ENCODE measurements at regions not wholly inside any gene's neighbourhood (a gene's known extent, or its start where the extent isn't known, plus 50 kb on each side); places are given as distances from the start of the nearest gene placed in this dataset.

DNA sequence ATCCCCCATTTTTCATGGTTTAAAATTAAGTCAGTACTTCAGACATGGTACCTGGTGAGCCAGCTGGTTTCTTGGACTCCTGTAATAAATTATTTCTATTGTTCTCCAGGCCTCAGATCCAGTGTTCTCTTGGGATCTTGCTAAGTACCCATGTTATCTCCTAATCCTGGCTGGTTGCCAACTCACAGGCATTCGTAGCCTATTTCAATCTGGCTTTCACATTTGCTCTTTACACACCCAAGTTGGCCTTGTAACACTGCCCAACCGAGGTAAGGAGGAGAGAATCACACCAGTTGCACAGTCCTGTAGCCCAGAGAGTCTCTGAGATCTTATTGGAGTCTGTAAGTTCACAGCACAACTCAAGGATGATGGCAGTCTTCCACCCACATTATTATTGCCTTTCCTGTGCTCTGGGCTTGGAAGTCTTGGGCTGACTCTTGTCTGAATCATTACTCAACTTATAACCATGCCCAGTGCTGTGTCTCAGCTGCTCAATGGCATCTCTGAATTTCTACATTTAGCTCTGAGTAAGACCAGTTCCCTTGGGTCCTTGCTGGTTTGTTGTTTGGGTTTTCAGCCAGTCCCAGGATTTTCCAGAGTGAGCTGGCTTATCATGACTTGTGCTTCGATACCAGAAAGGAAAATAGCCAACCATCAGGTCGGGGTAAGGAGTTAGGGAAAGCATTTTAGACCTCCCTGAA lies 76.6 kb upstream of the KLF12 start:
- peak; percentile 66 for DNase-seq

DNA sequence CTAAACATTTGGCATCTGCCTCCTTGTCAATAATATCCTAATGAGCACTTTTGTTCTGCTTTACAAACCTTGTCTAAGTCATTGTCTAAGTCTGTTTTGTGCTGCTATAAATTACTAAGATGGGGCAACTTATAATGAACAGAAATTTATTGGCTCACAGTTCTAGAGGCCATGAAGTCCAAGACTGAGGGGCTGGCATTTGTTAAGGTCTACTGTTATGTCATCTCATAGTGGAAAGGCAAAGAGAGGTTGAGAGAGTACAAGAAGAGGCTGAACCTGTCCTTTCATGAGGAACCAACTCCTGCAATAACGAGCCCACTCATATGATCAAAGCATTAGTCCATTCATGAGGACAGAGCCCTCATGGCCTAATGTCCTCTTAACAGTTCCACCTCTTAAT lies 72.7 kb upstream of the KLF12 start:
- no peak for DNase-seq

DNA sequence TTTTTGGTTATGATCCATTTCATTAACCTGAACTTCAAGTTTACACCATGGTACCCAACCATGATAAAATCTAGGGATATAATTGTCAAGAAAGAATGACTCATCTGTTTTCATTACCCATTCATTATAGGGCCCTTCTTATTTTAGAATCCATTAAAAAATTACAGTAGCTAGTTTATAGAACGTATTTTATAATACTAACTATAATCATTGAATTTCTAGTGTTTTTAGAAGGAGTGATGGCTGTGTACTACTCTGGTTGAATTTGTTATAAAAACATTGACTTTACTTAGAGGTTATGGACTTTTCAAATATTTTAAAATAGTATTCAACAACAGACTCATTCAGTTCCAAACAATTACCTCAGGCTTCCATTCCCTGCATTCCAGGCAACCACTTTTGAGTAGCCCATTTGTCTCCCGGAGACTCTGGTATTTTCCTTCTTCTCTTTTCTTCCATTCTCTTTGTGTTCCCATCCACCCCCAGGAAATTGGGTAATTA lies 71.9 kb upstream of the KLF12 start:
- DNase-seq = no peak

DNA sequence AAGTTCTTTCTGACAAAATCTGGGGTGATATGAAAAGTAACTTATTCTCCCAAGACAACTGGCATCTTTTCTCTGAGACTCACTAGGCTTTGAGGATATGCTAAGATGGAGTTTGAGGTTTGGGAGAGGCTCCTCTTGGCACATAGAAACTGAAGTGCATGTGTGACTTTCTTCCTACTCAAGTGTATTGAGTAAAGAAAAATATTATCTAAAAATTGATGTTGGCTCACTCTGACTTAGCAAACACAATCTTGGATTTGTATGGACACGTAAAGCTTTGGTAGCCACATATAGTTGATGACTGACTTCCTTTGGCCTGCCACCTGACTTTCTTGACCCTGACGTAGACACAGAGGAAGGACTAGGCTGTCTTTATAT lies 71.1 kb upstream of the KLF12 start:
- DNase-seq = no peak

DNA sequence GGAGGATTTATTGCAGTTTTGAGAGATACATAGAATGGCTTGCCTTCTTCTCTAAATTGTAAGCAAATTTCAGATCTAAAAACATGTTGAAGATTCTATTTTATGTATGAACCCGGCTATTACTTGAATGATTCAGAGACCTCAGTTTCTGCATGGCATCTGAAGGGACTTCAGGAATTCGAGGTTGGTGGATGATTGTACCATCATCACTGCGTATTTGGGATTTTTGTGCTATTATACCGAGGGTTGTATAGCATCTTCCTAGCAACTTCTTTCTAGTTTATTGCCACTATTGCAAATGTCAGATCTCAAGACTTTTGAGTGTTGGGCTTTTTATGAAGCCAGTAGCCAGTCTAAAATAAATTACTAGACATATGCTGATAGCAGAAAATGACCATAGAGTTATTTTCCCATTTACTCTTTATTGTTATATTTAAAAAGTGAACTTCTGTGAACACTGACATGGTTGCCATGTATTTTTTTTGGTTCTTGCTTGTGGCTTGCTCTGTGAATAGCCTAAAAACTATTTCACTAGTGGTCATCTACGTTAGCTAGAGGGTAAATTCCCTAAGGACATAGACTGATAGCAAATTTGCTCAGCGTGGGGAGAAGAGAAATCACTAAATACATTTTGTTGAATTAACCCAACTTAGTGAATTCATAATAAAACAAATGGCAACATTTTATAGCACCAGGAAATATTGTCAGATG lies 70.6 kb upstream of the KLF12 start:
- DNase-seq = no peak

DNA sequence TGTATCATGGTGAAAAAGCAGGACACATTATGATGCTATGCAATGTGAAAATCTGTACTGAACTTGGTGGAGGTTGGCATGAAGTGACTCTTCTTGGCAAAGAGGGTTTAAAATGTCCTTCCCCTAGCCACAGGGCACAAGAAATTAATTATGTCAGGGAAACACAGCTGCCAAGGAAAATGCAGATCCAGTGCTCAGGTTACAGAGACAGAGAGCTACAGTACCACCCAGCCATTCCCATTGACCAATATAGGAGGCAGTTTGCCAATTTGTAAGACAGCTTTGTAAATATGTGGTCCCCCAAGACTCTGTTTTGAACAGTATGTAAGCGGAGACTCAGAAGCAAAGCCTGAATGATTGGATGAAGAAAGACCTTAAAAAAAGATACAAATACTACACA lies 69.4 kb upstream of the KLF12 start:
- DNase-seq = no peak

DNA sequence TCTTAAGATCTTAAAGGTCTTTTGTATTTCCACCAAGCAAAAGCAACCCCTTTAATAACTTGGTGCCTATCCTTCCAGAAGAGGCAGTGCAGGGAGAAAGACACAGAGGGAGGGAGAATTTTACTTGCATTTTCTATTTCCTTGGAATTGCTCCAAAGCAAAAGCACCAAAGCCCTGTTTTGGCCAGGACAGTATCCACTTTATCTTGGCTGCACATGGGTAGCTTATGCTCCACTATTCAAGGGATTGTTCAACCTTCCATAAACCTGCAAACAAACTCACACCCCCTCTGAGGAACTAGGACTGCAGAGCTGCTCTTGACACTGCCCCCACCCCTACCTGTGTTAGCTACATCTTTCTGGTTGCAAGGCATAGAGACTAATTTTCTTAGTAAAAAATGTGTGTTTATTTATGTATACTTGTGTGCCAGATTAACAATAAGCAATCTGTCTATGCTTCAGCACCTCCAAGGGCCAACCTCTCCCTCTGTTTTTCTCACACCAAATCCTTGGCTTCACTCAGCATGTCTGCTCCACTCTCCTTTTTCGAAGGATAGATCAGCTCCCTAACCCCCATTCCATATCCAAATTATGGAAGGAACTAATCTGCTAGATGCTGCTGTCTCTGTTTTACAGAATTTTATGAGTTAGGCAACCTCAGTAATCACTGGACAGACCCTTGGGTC lies 68.1 kb upstream of the KLF12 start:
- DNase-seq = no peak

DNA sequence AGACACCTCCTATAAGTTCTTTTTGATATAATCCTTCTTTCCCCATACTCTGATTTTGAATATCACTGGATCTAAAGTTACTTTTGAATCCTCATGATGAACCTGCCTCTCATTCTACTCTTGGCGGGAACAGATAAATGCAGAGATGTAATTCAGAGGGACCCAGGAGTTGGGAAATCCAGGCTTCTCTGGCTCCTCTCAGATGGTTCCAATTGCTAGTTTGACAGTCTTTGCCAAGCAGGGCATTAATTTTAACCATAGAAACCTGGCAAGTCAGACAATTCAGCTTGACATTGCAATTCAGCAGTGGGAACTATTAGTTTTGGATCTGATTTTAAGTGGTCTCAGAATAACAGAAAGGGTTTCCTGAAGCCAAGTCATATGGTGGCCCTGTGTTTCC lies 67.3 kb upstream of the KLF12 start:
- no peak for DNase-seq

DNA sequence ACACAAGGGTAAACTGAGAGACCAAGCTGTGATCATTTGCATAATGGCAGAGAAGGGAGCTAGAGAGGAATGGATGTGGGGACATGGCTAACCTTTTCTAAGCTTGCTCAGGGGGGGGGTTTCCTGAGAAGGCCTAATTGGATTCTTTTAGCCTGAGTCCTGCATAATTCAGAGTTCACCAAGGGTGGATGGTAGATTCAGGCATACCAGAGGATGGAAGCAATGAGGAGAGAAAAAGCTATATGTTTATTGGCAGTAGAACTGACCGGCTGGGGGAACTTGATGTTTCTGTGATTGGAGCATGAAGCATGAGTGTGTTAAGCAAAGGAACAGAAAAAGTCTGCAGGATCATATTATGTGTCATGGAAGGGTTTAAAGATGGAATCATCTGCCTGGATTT lies 65.9 kb upstream of the KLF12 start:
- DNase-seq = no peak

DNA sequence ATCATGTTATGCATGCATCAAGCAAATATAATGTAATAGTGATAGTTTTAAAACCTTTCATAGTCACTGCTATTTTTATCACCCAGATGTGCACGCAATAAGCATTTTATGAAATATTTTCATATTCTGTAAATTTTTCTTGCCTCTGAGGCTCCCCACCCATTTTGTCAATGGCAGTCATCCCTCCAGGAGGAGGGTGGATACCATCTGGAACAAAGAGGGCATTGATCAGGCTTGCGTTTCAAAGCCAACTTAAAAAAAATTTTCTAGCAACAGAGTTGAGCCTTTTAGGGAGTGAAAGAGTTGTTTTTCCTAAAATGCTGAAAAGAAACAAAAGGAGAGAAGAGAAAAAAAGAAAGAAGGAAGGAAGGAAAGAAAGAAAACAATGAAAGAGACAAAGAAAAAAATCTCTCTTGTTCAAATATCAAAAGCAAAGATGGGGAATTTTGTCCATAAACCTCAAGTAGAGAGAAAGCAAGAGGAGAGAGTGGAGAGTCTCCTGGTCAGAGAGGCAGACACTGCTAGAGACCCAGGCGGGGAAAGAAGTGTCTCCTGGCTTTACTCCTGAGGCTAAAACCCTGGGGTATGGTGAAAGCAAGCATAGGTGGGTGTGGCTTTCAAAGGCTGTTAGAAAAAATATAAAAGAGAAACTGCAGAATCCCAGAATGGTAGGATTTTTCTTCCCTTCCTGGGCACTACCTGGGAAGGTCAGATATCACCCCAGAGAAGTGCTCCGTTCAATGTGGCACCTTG lies 63.6 kb upstream of the KLF12 start:
- no peak for DNase-seq

DNA sequence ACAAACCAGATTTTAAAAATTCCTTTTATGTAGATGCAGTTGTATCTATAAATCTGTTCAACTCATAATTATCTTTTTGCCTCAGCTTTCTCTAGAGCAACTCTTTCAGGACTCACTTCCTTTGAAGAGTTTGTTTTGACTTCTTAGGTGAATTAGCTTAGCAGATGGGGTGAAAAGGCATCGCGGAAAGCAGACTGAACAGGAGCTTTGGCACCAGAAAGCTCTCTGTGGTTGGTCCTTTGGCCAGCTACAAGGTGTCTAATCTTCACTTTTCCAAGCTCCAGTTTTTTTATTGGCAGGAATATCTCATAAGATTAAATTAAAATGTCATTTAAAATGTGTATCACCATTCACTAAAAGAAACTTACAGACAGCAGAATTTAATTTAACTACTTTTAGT lies 60.6 kb upstream of the KLF12 start:
- DNase-seq = no peak

DNA sequence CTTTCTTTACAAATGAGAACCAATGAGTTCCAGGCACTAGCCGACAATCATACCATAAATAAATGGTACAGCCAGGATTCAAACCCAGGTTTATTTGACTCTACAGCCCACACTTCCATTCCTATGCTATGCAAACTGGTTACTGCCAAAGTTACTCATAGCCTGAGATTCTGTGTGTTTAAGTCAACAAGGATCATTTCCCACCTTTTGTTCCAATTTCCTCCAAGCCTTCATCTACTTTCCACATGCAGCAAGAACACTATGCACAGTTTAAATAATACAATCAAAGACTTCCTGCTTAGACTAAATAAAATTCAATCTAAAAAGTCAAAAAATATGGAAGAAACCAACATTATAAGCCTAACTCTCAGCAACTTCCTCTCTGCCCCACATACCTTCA lies 59.2 kb upstream of the KLF12 start:
- no peak for DNase-seq

DNA sequence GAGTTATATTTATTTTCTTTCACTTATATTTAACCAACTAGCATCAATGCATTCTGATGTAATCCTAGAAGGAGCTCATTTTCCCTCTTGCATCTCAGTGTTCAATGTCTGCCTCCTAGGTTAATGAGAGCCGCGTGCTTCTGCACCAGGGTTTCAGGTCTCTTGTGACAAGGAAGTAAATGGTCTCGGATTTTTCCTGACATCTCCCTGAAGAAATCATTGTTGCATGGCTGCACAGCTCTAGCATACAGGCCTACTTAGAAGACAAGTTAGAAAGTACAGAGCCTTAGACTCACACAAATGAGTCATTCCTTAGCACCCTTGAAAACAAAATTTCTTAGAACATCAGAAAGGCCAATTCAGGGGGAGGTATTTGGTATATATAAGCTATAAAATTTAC lies 57.2 kb upstream of the KLF12 start:
- DNase-seq = no peak

DNA sequence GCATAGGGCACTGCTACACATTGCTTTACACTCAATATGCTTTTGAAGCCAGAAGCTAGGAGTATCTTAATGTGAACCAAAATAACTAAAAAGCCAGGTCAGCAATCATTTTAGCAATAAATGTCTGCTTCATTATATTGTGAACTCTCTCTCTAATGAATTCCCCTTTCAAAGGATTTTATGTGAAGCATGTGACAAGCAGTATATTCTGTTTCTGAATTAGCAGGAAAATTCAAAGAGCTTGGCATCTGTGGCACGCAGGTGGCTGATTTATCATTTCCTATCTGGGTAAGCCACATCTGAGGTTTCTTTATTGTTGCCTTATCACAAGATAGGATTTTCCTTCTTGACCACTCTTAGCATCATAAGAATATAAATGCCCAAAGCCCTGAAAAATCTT lies 56.8 kb upstream of the KLF12 start:
- DNase-seq = no peak

DNA sequence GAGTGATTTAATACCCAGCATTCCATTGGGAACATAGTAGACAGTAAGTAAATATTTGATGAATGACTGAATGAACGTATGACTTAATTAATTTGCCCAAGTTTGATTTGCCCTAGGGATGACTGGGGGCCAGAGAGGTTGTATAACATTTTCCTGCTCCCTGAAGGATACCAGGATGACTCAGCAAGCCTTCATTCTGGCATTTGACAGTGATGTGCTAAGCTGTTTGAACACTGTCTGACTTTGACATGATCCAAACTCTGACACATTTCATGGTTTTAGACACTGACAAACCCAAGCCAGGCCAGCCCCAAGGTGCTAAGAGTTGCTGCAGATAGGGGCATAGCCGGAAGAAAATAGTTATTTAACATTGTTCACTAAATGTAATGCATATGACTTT lies 53.4 kb upstream of the KLF12 start:
- DNase-seq = no peak

DNA sequence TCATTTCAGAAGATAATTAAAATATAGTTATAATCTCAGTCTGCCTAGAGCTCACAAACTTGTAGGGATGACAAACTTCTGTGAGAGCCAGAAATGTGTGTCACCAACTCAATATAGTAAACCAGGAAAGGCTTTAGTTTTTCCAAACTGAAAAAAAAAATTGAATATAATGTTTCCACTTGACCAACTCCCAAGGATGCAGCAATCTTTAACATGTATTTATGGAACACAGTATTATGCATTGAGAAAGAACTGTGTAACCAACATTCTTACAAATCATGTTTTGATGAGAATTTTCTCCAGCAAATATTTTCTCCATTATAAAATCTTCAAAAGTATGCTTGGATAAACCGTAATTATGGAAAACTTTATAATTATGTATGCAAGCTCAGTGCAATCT lies 50.1 kb upstream of the KLF12 start:
- no peak for DNase-seq
